ENCODE measurements at regions not wholly inside any gene's neighbourhood (a gene's known extent, or its start where the extent isn't known, plus 50 kb on each side); places are given as distances from the start of the nearest gene placed in this dataset.

- H2AK5ac ChIP-seq (ENCODE audit: low read length, severe bottlenecking): no peak overlapping the region
- H3K4me2 ChIP-seq (ENCODE audit: low read length, poor library complexity, severe bottlenecking): no peak overlapping the region
- no peak overlapping the region for H3K4me3 ChIP-seq (ENCODE audit: insufficient read depth in 1 of 2, low read depth in 1 of 2, low read length in 2 of 2)
- no peaks in the 10 kb centered on the region for H3K27me3 ChIP-seq (ENCODE audit: control insufficient read depth in 1 of 2, insufficient read depth in 1 of 2, low read length in 2 of 2)
- no peak overlapping the region for H2BK12ac ChIP-seq (ENCODE audit: low read length in 2 of 2)
- H3K14ac ChIP-seq (ENCODE audit: low read length in 2 of 2): no peak overlapping the region
- H3K9ac ChIP-seq (ENCODE audit: low read length): no peak overlapping the region
- no peak overlapping the region for H3K27ac ChIP-seq (ENCODE audit: low read length, poor library complexity, severe bottlenecking)
- no peaks in the 10 kb centered on the region for H3K36me3 ChIP-seq (ENCODE audit: control insufficient read depth in 1 of 2, insufficient read depth in 2 of 2, low read depth in 1 of 2, low read length in 2 of 2)
- 100% methylated on average over 1 of the region's 1 CpG for whole genome bisulfite sequencing
- H3K4ac ChIP-seq (ENCODE audit: low read depth in 1 of 2, low read length in 2 of 2): no peak overlapping the region
- no peak overlapping the region for H3K18ac ChIP-seq (ENCODE audit: low read depth in 1 of 2, low read length in 2 of 2)
- no peak overlapping the region for H2BK5ac ChIP-seq (ENCODE audit: low read depth, low read length, poor library complexity, severe bottlenecking)
- no peak for DNase-seq
- H2BK120ac ChIP-seq (ENCODE audit: low read depth, low read length): no peak overlapping the region
- H3K9me3 ChIP-seq (ENCODE audit: control insufficient read depth, low read length): no peaks in the 10 kb centered on the region
- no peaks in the 10 kb centered on the region for H3K79me1 ChIP-seq (replicated peaks; ENCODE audit: low read length, poor library complexity, severe bottlenecking)
- H2BK15ac ChIP-seq (ENCODE audit: low read depth, poor library complexity, severe bottlenecking): no peak overlapping the region
- no peak overlapping the region for H2AFZ ChIP-seq (ENCODE audit: low read depth, low read length)
- no peaks in the 10 kb centered on the region for H3K4me1 ChIP-seq (ENCODE audit: control insufficient read depth, insufficient read depth, low read depth, low read length)
- no peak overlapping the region for H4K8ac ChIP-seq (ENCODE audit: low read length)
- H4K91ac ChIP-seq (ENCODE audit: low read length): no peak overlapping the region
- no peak overlapping the region for H3K23ac ChIP-seq (ENCODE audit: low read length in 2 of 2)
These were observed 837.2 kb downstream of the NTRK3 start for GRCh38 chr15:87419344-87419743.

DNA sequence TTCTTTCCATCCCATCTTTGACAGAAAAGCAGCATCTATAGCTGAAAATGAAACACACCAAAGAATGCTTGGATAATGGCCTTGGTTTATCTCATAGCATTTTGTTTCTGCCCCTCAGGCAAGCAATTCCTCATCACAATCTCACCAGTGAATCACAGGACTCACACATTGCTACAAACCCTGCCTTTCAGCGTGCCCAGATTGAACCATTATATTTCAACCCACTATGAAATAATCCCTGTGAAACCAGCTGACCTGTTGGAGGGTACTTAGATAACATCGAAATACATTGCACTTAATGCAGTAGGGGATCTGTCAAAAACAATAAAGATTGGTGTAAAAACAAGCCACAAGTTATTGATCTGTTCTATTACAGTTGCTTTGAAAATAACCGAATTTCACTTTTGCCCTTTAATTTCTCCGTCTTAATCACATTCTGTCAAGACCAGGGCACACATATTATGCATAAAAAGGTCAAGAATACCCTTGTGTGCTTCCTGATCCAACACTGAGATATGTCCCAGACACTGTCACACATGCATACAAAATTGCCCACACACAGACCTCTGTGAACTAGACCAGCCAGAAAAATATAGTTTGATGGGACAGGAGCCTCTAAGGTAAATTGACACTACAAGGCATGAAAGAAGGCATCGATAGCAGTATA lies 839.8 kb downstream of the NTRK3 start:
- H3K4me1 ChIP-seq (ENCODE audit: control insufficient read depth, insufficient read depth, low read depth, low read length): no peaks in the 10 kb centered on the region
- H3K4me2 ChIP-seq (ENCODE audit: low read length, poor library complexity, severe bottlenecking): no peak overlapping the region
- no peak overlapping the region for H2BK15ac ChIP-seq (ENCODE audit: low read depth, poor library complexity, severe bottlenecking)
- H2AK5ac ChIP-seq (ENCODE audit: low read length, severe bottlenecking): no peak overlapping the region
- no peak overlapping the region for H2BK5ac ChIP-seq (ENCODE audit: low read depth, low read length, poor library complexity, severe bottlenecking)
- no peak overlapping the region for H2AFZ ChIP-seq (ENCODE audit: low read depth, low read length)
- no peak overlapping the region for H2BK12ac ChIP-seq (ENCODE audit: low read length in 2 of 2)
- H3K9ac ChIP-seq (ENCODE audit: low read length): no peak overlapping the region
- H3K23ac ChIP-seq (ENCODE audit: low read length in 2 of 2): no peak overlapping the region
- H3K14ac ChIP-seq (ENCODE audit: low read length in 2 of 2): no peak overlapping the region
- no peaks in the 10 kb centered on the region for H3K9me3 ChIP-seq (ENCODE audit: control insufficient read depth, low read length)
- H2BK120ac ChIP-seq (ENCODE audit: low read depth, low read length): no peak overlapping the region
- 84% methylated on average over 3 of the region's 5 CpGs for WGBS
- no peak overlapping the region for H3K4ac ChIP-seq (ENCODE audit: low read depth in 1 of 2, low read length in 2 of 2)
- H3K36me3 ChIP-seq (ENCODE audit: control insufficient read depth in 1 of 2, insufficient read depth in 2 of 2, low read depth in 1 of 2, low read length in 2 of 2): no peaks in the 10 kb centered on the region
- no peak overlapping the region for H3K27ac ChIP-seq (ENCODE audit: low read length, poor library complexity, severe bottlenecking)
- no peak overlapping the region for H3K18ac ChIP-seq (ENCODE audit: low read depth in 1 of 2, low read length in 2 of 2)
- no peak overlapping the region for H4K91ac ChIP-seq (ENCODE audit: low read length)
- no peaks in the 10 kb centered on the region for H3K27me3 ChIP-seq (ENCODE audit: control insufficient read depth in 1 of 2, insufficient read depth in 1 of 2, low read length in 2 of 2)
- H3K4me3 ChIP-seq (ENCODE audit: insufficient read depth in 1 of 2, low read depth in 1 of 2, low read length in 2 of 2): no peak overlapping the region
- no peak for DNase-seq
- H3K79me1 ChIP-seq (replicated peaks; ENCODE audit: low read length, poor library complexity, severe bottlenecking): no peaks in the 10 kb centered on the region
- H4K8ac ChIP-seq (ENCODE audit: low read length): peak overlapping the region; percentile 37

DNA sequence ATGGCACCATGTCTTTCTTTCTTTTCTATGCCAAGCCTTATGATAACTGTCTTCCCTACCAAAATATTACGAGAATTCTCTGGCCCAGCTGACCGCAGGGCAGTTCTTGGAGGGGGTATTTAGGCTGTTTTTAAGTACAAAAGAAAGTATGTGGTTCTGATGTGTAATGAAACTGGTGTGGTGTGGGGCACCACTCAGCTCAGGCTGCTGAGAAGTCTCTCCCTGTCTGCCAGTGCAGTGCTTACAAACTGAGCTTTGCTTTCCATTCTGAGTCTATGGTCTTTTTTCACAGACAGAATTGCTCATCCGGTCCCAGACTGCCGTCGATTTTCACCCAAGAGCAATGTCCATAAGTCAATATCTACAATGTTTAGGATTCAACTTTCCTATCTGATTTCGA lies 847.6 kb downstream of the NTRK3 start:
- Histone ChIP-seq H3K4me3 (ENCODE audit: insufficient read depth in 1 of 2, low read depth in 1 of 2, low read length in 2 of 2) (no peak overlapping the region), H2BK5ac (ENCODE audit: low read depth, low read length, poor library complexity, severe bottlenecking) (no peak overlapping the region), H3K27ac (ENCODE audit: low read length, poor library complexity, severe bottlenecking) (no peak overlapping the region)

GRCh38 chr15:87403973-87404372 lies 852.6 kb downstream of the NTRK3 start:
- DNase-seq: no peak
- Histone ChIP-seq H3K4me1 (ENCODE audit: control insufficient read depth, insufficient read depth, low read depth, low read length) (no peaks in the 10 kb centered on the region), H3K27ac (ENCODE audit: low read length, poor library complexity, severe bottlenecking) (no peak overlapping the region), H2BK15ac (ENCODE audit: low read depth, poor library complexity, severe bottlenecking) (no peak overlapping the region), H4K91ac (ENCODE audit: low read length) (no peak overlapping the region), H3K23ac (ENCODE audit: low read length in 2 of 2) (no peak overlapping the region), H3K27me3 (ENCODE audit: control insufficient read depth in 1 of 2, insufficient read depth in 1 of 2, low read length in 2 of 2) (no peaks in the 10 kb centered on the region), H3K4ac (ENCODE audit: low read depth in 1 of 2, low read length in 2 of 2) (no peak overlapping the region), H3K79me1 (replicated peaks; ENCODE audit: low read length, poor library complexity, severe bottlenecking) (no peaks in the 10 kb centered on the region), H2AFZ (ENCODE audit: low read depth, low read length) (no peak overlapping the region), H3K9ac (ENCODE audit: low read length) (no peak overlapping the region), H3K18ac (ENCODE audit: low read depth in 1 of 2, low read length in 2 of 2) (no peak overlapping the region), H3K4me3 (ENCODE audit: insufficient read depth in 1 of 2, low read depth in 1 of 2, low read length in 2 of 2) (no peak overlapping the region), H2BK5ac (ENCODE audit: low read depth, low read length, poor library complexity, severe bottlenecking) (no peak overlapping the region), H2AK5ac (ENCODE audit: low read length, severe bottlenecking) (no peak overlapping the region), H4K8ac (ENCODE audit: low read length) (no peak overlapping the region), H2BK120ac (ENCODE audit: low read depth, low read length) (no peak overlapping the region), H3K14ac (ENCODE audit: low read length in 2 of 2) (no peak overlapping the region), H2BK12ac (ENCODE audit: low read length in 2 of 2) (no peak overlapping the region), H3K9me3 (ENCODE audit: control insufficient read depth, low read length) (peaks cover 5% of the 10 kb centered on the region), H3K36me3 (ENCODE audit: control insufficient read depth in 1 of 2, insufficient read depth in 2 of 2, low read depth in 1 of 2, low read length in 2 of 2) (no peaks in the 10 kb centered on the region), H3K4me2 (ENCODE audit: low read length, poor library complexity, severe bottlenecking) (no peak overlapping the region)
- 90% methylated on average over 5 of the region's 5 CpGs for WGBS

More for the DNA sequence above, 847.6 kb downstream of the NTRK3 start:
- H4K8ac ChIP-seq (ENCODE audit: low read length): no peak overlapping the region
- WGBS: 78% methylated on average over 4 of the region's 6 CpGs
- H2BK120ac ChIP-seq (ENCODE audit: low read depth, low read length): no peak overlapping the region
- H2BK12ac ChIP-seq (ENCODE audit: low read length in 2 of 2): no peak overlapping the region
- no peaks in the 10 kb centered on the region for H3K79me1 ChIP-seq (replicated peaks; ENCODE audit: low read length, poor library complexity, severe bottlenecking)
- no peak overlapping the region for H2BK15ac ChIP-seq (ENCODE audit: low read depth, poor library complexity, severe bottlenecking)
- H2AFZ ChIP-seq (ENCODE audit: low read depth, low read length): no peak overlapping the region
- DNase-seq: no peak
- no peaks in the 10 kb centered on the region for H3K27me3 ChIP-seq (ENCODE audit: control insufficient read depth in 1 of 2, insufficient read depth in 1 of 2, low read length in 2 of 2)
- H3K36me3 ChIP-seq (ENCODE audit: control insufficient read depth in 1 of 2, insufficient read depth in 2 of 2, low read depth in 1 of 2, low read length in 2 of 2): no peaks in the 10 kb centered on the region
- no peak overlapping the region for H3K9ac ChIP-seq (ENCODE audit: low read length)
- no peak overlapping the region for H3K18ac ChIP-seq (ENCODE audit: low read depth in 1 of 2, low read length in 2 of 2)
- peaks cover 5% of the 10 kb centered on the region for H3K9me3 ChIP-seq (ENCODE audit: control insufficient read depth, low read length)
- H3K4me2 ChIP-seq (ENCODE audit: low read length, poor library complexity, severe bottlenecking): no peak overlapping the region
- H3K4me1 ChIP-seq (ENCODE audit: control insufficient read depth, insufficient read depth, low read depth, low read length): no peaks in the 10 kb centered on the region
- no peak overlapping the region for H3K14ac ChIP-seq (ENCODE audit: low read length in 2 of 2)
- no peak overlapping the region for H3K23ac ChIP-seq (ENCODE audit: low read length in 2 of 2)
- no peak overlapping the region for H2AK5ac ChIP-seq (ENCODE audit: low read length, severe bottlenecking)
- no peak overlapping the region for H4K91ac ChIP-seq (ENCODE audit: low read length)
- H3K4ac ChIP-seq (ENCODE audit: low read depth in 1 of 2, low read length in 2 of 2): no peak overlapping the region
